Astrocyte (in vitro differentiated cells and primary cell): ENCODE measurements at regions not wholly inside any gene's neighbourhood (a gene's known extent, or its start where the extent isn't known, plus 50 kb on each side); places are given as distances from the start of the nearest gene placed in this dataset.

ENCODE experiments used
- DNase-seq: peaks from one replicate; pipeline ENCODE4 v3.0.0-alpha.2; 2010; ENCODE audit warnings: low read depth
- FAIRE-seq: peaks from 2 replicates; lab custom pipeline; 2011; peaks lifted over from hg19 to GRCh38; lab: Jason Lieb, UNC
- H2AFZ ChIP-seq: 2 replicates; pipeline ENCODE4 v1.6.0; 2012; ENCODE audit warnings: low read depth, low read length, inconsistent platforms
- H3K27ac ChIP-seq: 2 replicates; pipeline ENCODE4 v1.5.1; 2011; ENCODE audit warnings: low read depth, low read length, inconsistent platforms
- H3K27me3 ChIP-seq: 2 replicates; pipeline ENCODE4 v1.6.0; 2011; ENCODE audit warnings: low read length, inconsistent platforms; ENCODE audit not compliant: insufficient read depth
- H3K36me3 ChIP-seq: 2 replicates; pipeline ENCODE4 v1.5.1; 2011; ENCODE audit warnings: low read length, inconsistent platforms; ENCODE audit not compliant: insufficient read depth
- H3K4me1 ChIP-seq: 2 replicates; pipeline ENCODE4 v1.5.1; 2011; ENCODE audit warnings: low read length, inconsistent platforms; ENCODE audit not compliant: insufficient read depth
- H3K4me2 ChIP-seq: 2 replicates; pipeline ENCODE4 v1.6.0; 2012; ENCODE audit warnings: low read length, inconsistent platforms
- H3K4me3 ChIP-seq: 2 replicates; pipeline ENCODE4 v1.5.1; 2011; ENCODE audit warnings: low read depth, mild to moderate bottlenecking, low read length, inconsistent platforms; ENCODE audit not compliant: insufficient read depth
- H3K79me2 ChIP-seq: 2 replicates; pipeline ENCODE4 v1.6.0; 2012; ENCODE audit warnings: mild to moderate bottlenecking, low read length, inconsistent platforms; ENCODE audit not compliant: insufficient read depth
- H3K9ac ChIP-seq: 2 replicates; pipeline ENCODE4 v1.6.0; 2012; ENCODE audit warnings: mild to moderate bottlenecking, low read length, inconsistent platforms
- H3K9me3 ChIP-seq: 2 replicates; pipeline ENCODE4 v1.5.1; 2012; ENCODE audit warnings: low read depth, mild to moderate bottlenecking, low read length, inconsistent platforms; ENCODE audit not compliant: insufficient read depth
- H4K20me1 ChIP-seq: 2 replicates; pipeline ENCODE4 v1.6.0; 2012; ENCODE audit warnings: low read length, inconsistent platforms; ENCODE audit not compliant: insufficient read depth
- H3K27ac Mint-ChIP-seq: one replicate; pipeline ENCODE4 v1.8.0; 2021; ENCODE audit warnings: mild to moderate bottlenecking, mixed read lengths; ENCODE audit not compliant: unreplicated experiment
- H3K27me3 Mint-ChIP-seq: one replicate; pipeline ENCODE4 v1.8.0; 2021; ENCODE audit warnings: low read depth, mixed read lengths; ENCODE audit not compliant: unreplicated experiment
- H3K36me3 Mint-ChIP-seq: one replicate; pipeline ENCODE4 v1.8.0; 2021; ENCODE audit warnings: low read depth, mixed read lengths; ENCODE audit not compliant: unreplicated experiment
- H3K4me1 Mint-ChIP-seq: one replicate; pipeline ENCODE4 v1.8.0; 2021; ENCODE audit warnings: low read depth, mixed read lengths; ENCODE audit not compliant: unreplicated experiment
- H3K4me3 Mint-ChIP-seq: one replicate; pipeline ENCODE4 v1.8.0; 2021; ENCODE audit warnings: mild to moderate bottlenecking, moderate library complexity, mixed read lengths; ENCODE audit not compliant: unreplicated experiment
- H3K9me3 Mint-ChIP-seq: one replicate; pipeline ENCODE4 v1.8.0; 2021; ENCODE audit warnings: mild to moderate bottlenecking, mixed read lengths; ENCODE audit not compliant: unreplicated experiment
- EZH2 ChIP-seq: IDR thresholded peaks from 2 replicates; pipeline ENCODE4 v1.6.1; 2012; ENCODE audit warnings: mild to moderate bottlenecking, low read length, inconsistent platforms; ENCODE audit not compliant: insufficient read depth
- TF ChIP-seq, protein P1 (sequence below): IDR thresholded peaks from 2 replicates; pipeline ENCODE4 v1.5.1; 2011; ENCODE audit warnings: low read depth, mild to moderate bottlenecking, inconsistent platforms, low read length, moderate library complexity; ENCODE audit not compliant: insufficient read depth

- H3K9ac ChIP-seq, result no peak overlapping the region
- no peak overlapping the region for H3K4me3 Mint-ChIP-seq
- peaks cover 14% of the 10 kb centered on the region for H3K27me3 Mint-ChIP-seq
- H3K4me1 ChIP-seq, result no peaks in the 10 kb centered on the region
- DNase-seq, result no peak
- no peaks in the 10 kb centered on the region for H4K20me1 ChIP-seq
- H3K9me3 Mint-ChIP-seq, result no peaks in the 10 kb centered on the region
- H3K4me3 ChIP-seq, result no peak overlapping the region
- FAIRE-seq, result no peak
- H3K27me3 ChIP-seq, result no peaks in the 10 kb centered on the region
- H3K36me3 ChIP-seq, result no peaks in the 10 kb centered on the region
- H3K9me3 ChIP-seq, result peaks cover 3% of the 10 kb centered on the region
- H3K79me2 ChIP-seq, result no peaks in the 10 kb centered on the region
- H3K36me3 Mint-ChIP-seq, result no peaks in the 10 kb centered on the region
- H3K27ac Mint-ChIP-seq, result no peak overlapping the region
- no peak overlapping the region for H3K27ac ChIP-seq
- H3K4me2 ChIP-seq, result no peak overlapping the region
- no peaks in the 10 kb centered on the region for H3K4me1 Mint-ChIP-seq
- no peak overlapping the region for H2AFZ ChIP-seq
- TF ChIP-seq, protein P1, sequence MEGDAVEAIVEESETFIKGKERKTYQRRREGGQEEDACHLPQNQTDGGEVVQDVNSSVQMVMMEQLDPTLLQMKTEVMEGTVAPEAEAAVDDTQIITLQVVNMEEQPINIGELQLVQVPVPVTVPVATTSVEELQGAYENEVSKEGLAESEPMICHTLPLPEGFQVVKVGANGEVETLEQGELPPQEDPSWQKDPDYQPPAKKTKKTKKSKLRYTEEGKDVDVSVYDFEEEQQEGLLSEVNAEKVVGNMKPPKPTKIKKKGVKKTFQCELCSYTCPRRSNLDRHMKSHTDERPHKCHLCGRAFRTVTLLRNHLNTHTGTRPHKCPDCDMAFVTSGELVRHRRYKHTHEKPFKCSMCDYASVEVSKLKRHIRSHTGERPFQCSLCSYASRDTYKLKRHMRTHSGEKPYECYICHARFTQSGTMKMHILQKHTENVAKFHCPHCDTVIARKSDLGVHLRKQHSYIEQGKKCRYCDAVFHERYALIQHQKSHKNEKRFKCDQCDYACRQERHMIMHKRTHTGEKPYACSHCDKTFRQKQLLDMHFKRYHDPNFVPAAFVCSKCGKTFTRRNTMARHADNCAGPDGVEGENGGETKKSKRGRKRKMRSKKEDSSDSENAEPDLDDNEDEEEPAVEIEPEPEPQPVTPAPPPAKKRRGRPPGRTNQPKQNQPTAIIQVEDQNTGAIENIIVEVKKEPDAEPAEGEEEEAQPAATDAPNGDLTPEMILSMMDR, result no peak
- no peak for TF ChIP-seq EZH2
Measured at GRCh38 chr19:30887042-30887441, 462.2 kb downstream of the TSHZ3 start.

DNA sequence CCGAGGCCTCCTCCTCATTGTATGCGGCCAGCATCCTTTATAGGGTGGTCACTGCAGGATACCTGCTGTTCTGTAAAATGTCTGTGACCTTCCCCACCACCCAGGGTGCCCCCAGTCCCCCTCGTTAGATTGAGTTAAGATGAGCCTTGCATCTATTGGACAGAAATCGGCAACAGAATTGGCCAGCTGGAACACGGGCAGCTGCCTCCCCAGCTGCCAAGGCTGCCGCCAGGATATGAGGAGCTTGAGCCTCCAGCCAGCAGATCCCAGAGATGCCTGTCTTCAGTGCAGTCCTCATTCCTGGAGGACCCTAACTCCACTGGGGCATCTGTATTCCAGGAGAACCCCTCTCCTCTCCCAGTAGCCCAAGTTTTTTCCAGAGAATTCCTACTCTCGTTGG is 463.0 kb downstream of the TSHZ3 start:
- TF ChIP-seq, protein P1, result no peak
- no peak for TF ChIP-seq EZH2
- H4K20me1 ChIP-seq, result no peaks in the 10 kb centered on the region
- DNase-seq (no peak), FAIRE-seq (no peak)
- H3K4me2 ChIP-seq, result no peak overlapping the region
- no peaks in the 10 kb centered on the region for H3K79me2 ChIP-seq
- no peak overlapping the region for H3K9ac ChIP-seq
- H3K4me1 ChIP-seq, result no peaks in the 10 kb centered on the region
- H3K36me3 Mint-ChIP-seq, result no peaks in the 10 kb centered on the region
- no peak overlapping the region for H3K27ac ChIP-seq
- no peaks in the 10 kb centered on the region for H3K27me3 ChIP-seq
- H2AFZ ChIP-seq, result no peak overlapping the region
- H3K27ac Mint-ChIP-seq, result no peak overlapping the region
- no peaks in the 10 kb centered on the region for H3K4me1 Mint-ChIP-seq
- peaks cover 14% of the 10 kb centered on the region for H3K27me3 Mint-ChIP-seq
- H3K4me3 ChIP-seq, result no peak overlapping the region
- no peaks in the 10 kb centered on the region for H3K9me3 Mint-ChIP-seq
- no peak overlapping the region for H3K4me3 Mint-ChIP-seq
- H3K9me3 ChIP-seq, result peaks cover 3% of the 10 kb centered on the region
- no peaks in the 10 kb centered on the region for H3K36me3 ChIP-seq

DNA sequence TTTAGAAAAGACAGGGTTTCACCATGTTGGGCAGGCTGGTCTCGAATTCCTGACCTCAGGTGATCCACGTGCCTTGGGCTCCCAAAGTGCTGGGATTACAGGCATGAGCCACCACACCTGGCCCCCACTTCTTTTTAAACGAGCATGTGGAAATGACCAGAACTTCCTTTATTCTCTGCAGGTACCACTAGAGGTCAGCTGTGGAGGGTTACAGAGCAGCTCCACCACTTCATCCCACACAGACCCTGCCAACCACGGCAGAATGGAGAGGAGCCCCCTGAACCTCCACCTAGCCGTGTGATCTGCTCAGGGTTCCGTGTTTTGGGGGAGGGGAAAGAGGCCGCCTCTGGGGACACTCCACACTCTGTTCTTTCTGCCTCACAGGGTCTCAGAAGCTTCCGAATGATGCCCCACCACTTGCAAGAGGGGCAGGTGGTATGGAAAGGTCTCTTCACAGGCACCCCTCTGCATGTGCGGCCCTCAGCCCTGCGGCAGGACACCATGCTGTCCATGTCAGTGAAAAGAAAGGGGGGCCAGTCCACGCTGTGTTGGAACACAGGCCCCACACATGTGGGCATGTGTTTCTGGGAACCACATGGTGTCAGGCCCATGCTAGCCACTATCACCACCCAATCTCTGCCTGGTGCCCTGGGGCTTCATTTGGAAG is 465.0 kb downstream of the TSHZ3 start:
- Histone ChIP-seq H3K9me3 (peaks cover 3% of the 10 kb centered on the region), H2AFZ (no peak overlapping the region), H3K4me3 (no peak overlapping the region), H3K27ac (no peak overlapping the region), H3K4me2 (no peak overlapping the region), H3K79me2 (no peaks in the 10 kb centered on the region), H3K36me3 (no peaks in the 10 kb centered on the region), H3K4me1 (no peaks in the 10 kb centered on the region), H4K20me1 (no peaks in the 10 kb centered on the region), H3K9ac (no peak overlapping the region), H3K27me3 (no peaks in the 10 kb centered on the region)
- Mint-ChIP-seq H3K4me1 (no peaks in the 10 kb centered on the region), H3K4me3 (no peak overlapping the region), H3K27me3 (peaks cover 13% of the 10 kb centered on the region), H3K9me3 (no peaks in the 10 kb centered on the region), H3K36me3 (no peaks in the 10 kb centered on the region), H3K27ac (no peak overlapping the region)
- TF ChIP-seq, protein P1, result no peak
- no peak for TF ChIP-seq EZH2
- DNase-seq (no peak), FAIRE-seq (no peak)
